ENCODE measurements at regions not wholly inside any gene's neighbourhood (a gene's known extent, or its start where the extent isn't known, plus 50 kb on each side); places are given as distances from the start of the nearest gene placed in this dataset.

- no peak for DNase-seq
Measured at GRCh38 chr1:55517036-55517435, 301.9 kb upstream of the USP24 start.

GRCh38 chr1:55514571-55514970 lies 299.4 kb upstream of the USP24 start:
- peak; percentile 18 for DNase-seq

- no peak for DNase-seq
Measured at GRCh38 chr1:55512466-55512865, 297.3 kb upstream of the USP24 start.

- no peak for DNase-seq
Measured at GRCh38 chr1:55507578-55507931, 292.4 kb upstream of the USP24 start.

- peak; percentile 69 for DNase-seq
Measured at GRCh38 chr1:55506740-55507577, 291.8 kb upstream of the USP24 start.

- no peak for DNase-seq
Measured at GRCh38 chr1:55505326-55505725, 290.2 kb upstream of the USP24 start.

GRCh38 chr1:55504306-55504731 lies 289.2 kb upstream of the USP24 start:
- DNase-seq = no peak

- DNase-seq = peak; percentile 10
Measured at GRCh38 chr1:55503663-55504305, 288.6 kb upstream of the USP24 start.

GRCh38 chr1:55500601-55501000 lies 285.4 kb upstream of the USP24 start:
- peak; percentile 40 for DNase-seq

GRCh38 chr1:55490547-55490946 lies 275.4 kb upstream of the USP24 start:
- peak; percentile 78 for DNase-seq

GRCh38 chr1:55484173-55484572 lies 269.0 kb upstream of the USP24 start:
- DNase-seq = peak; percentile 70

- no peak for DNase-seq
Measured at GRCh38 chr1:55483523-55483922, 268.4 kb upstream of the USP24 start.

- peak; percentile 42 for DNase-seq
Measured at GRCh38 chr1:55481634-55482033, 266.5 kb upstream of the USP24 start.

- DNase-seq = no peak
Measured at GRCh38 chr1:55480029-55480795, 265.0 kb upstream of the USP24 start.

- DNase-seq = peak; percentile 62
Measured at GRCh38 chr1:55478742-55479141, 263.6 kb upstream of the USP24 start.

- no peak for DNase-seq
Measured at GRCh38 chr1:55477953-55478352, 262.8 kb upstream of the USP24 start.

- peak; percentile 59 for DNase-seq
Measured at GRCh38 chr1:55476445-55477015, 261.4 kb upstream of the USP24 start.

GRCh38 chr1:55474168-55474786 lies 259.1 kb upstream of the USP24 start:
- DNase-seq = peak; percentile 54

GRCh38 chr1:55473661-55474060 lies 258.5 kb upstream of the USP24 start:
- DNase-seq = no peak

- peak; percentile 66 for DNase-seq
Measured at GRCh38 chr1:55472784-55473183, 257.6 kb upstream of the USP24 start.

- no peak for DNase-seq
Measured at GRCh38 chr1:55472115-55472514, 257.0 kb upstream of the USP24 start.

GRCh38 chr1:55468142-55468795 lies 253.1 kb upstream of the USP24 start:
- DNase-seq = peak; percentile 62
